B cell (primary cell): ENCODE measurements at regions not wholly inside any gene's neighbourhood (a gene's known extent, or its start where the extent isn't known, plus 50 kb on each side); places are given as distances from the start of the nearest gene placed in this dataset.

ENCODE experiments used
- ATAC-seq: fragments of 200-7000 bp; cut with Tn5 transposase; one replicate; pipeline ENCODE4 v1.10.0; 2021; ENCODE audit warnings: low read depth, mild to moderate bottlenecking, moderate number of reproducible peaks, moderate library complexity
- CTCF ChIA-PET: fragments of 350-600 bp; sonication (Branson Sonifier 250); formaldehyde crosslinking; loops from one replicate; lab custom pipeline; 2021; ENCODE audit warnings: antibody characterized with exemption, inconsistent platforms; lab: Charles Lee
- POLR2A ChIA-PET: fragments of 350-600 bp; sonication (Branson Sonifier 250); formaldehyde crosslinking; loops from one replicate; lab custom pipeline; 2021; ENCODE audit warnings: antibody characterized with exemption; lab: Charles Lee
- DNase-seq: peaks from one replicate; pipeline ENCODE4 v3.0.0; 2013
- H2AFZ ChIP-seq: 2 replicates; pipeline ENCODE4 v1.6.1; 2012; ENCODE audit warnings: mild to moderate bottlenecking, low read depth, low read length; ENCODE audit not compliant: insufficient read depth, poor library complexity, severe bottlenecking
- H3K27ac ChIP-seq, 2 donors: 1 replicate in 1 of 2; 2 replicates in 1 of 2; pipeline ENCODE4 v1.5.1; 2012 to 2013; ENCODE audit warnings: low read length in 2 of 2, mild to moderate bottlenecking in 2 of 2, moderate library complexity in 1 of 2
- H3K27me3 ChIP-seq, 4 experiments: fragments of 200-600 bp in 1 of 4; sonication (generic) in 1 of 4; replicated peaks in 1 of 4; 1 replicate in 2 of 4; 2 replicates in 2 of 4; pipeline versions ENCODE4 v1.6.1 to v1.7.0; 2013 to 2016; ENCODE audit warnings: low read length in 3 of 4, mild to moderate bottlenecking in 2 of 4, mixed read lengths in 1 of 4, moderate library complexity in 1 of 4; ENCODE audit not compliant: insufficient read depth in 4 of 4, control insufficient read depth in 3 of 4; ENCODE audit errors: control extremely low read depth in 1 of 4
- H3K36me3 ChIP-seq, 2 experiments: replicated peaks in 1 of 2; 1 replicate in 1 of 2; 2 replicates in 1 of 2; pipeline versions ENCODE4 v1.6.1 to v1.7.1; 2013; ENCODE audit warnings: low read length in 1 of 2; ENCODE audit not compliant: insufficient read depth in 2 of 2, control insufficient read depth in 1 of 2; ENCODE audit errors: control extremely low read depth in 1 of 2, extremely low read depth in 1 of 2
- H3K4me1 ChIP-seq, 2 donors: fragments of 200-600 bp in 1 of 2; sonication (generic) in 1 of 2; 1 replicate in 1 of 2; 2 replicates in 1 of 2; pipeline versions ENCODE4 v1.5.1 to v1.6.1; 2013 to 2017; ENCODE audit warnings: low read length in 2 of 2; ENCODE audit not compliant: control insufficient read depth in 2 of 2, insufficient read depth in 2 of 2
- H3K4me2 ChIP-seq: replicated peaks from 2 replicates; pipeline ENCODE3; 2012; ENCODE audit warnings: mild to moderate bottlenecking, low read depth, low read length; ENCODE audit not compliant: poor library complexity, severe bottlenecking
- H3K4me3 ChIP-seq, 5 experiments: fragments of 200-600 bp in 1 of 5; sonication (generic) in 1 of 5; 1 replicate in 3 of 5; 2 replicates in 2 of 5; pipeline versions ENCODE4 v1.5.1 to v1.7.0; 2011 to 2016; ENCODE audit warnings: low read length in 4 of 5, mild to moderate bottlenecking in 4 of 5, low read depth in 2 of 5, control low read depth in 1 of 5, moderate library complexity in 1 of 5; ENCODE audit not compliant: insufficient read depth in 1 of 5; ENCODE audit errors: control extremely low read depth in 1 of 5, extremely low read depth in 1 of 5
- H3K79me2 ChIP-seq: fragments of 200-600 bp; sonication (generic); one replicate; pipeline ENCODE4 v1.6.0; 2016; ENCODE audit warnings: low read length; ENCODE audit not compliant: control insufficient read depth, insufficient read depth
- H3K9ac ChIP-seq: fragments of 200-600 bp; sonication (generic); 2 replicates; pipeline ENCODE4 v1.6.1; 2017; ENCODE audit warnings: mild to moderate bottlenecking, low read length, moderate library complexity
- H3K9me3 ChIP-seq, 3 donors: one replicate each; pipeline versions ENCODE4 v1.6.1 to v1.7.1; 2013; ENCODE audit warnings: low read length in 2 of 3; ENCODE audit not compliant: control insufficient read depth in 2 of 3, insufficient read depth in 1 of 3; ENCODE audit errors: control extremely low read depth in 1 of 3
- H4K20me1 ChIP-seq: 2 replicates; pipeline ENCODE4 v1.6.0; 2012; ENCODE audit warnings: mild to moderate bottlenecking, low read length; ENCODE audit not compliant: insufficient read depth, control insufficient read depth, poor library complexity, severe bottlenecking
- H3K27ac Mint-ChIP-seq: one replicate; pipeline ENCODE4 v1.8.0; 2021; ENCODE audit warnings: mixed read lengths
- H3K27me3 Mint-ChIP-seq: one replicate; pipeline ENCODE4 v1.8.0; 2021; ENCODE audit warnings: mixed read lengths
- H3K4me1 Mint-ChIP-seq: one replicate; pipeline ENCODE4 v1.8.0; 2021; ENCODE audit warnings: mixed read lengths
- H3K4me3 Mint-ChIP-seq: one replicate; pipeline ENCODE4 v1.8.0; 2021; ENCODE audit warnings: mixed read lengths
- H3K9me3 Mint-ChIP-seq: one replicate; pipeline ENCODE4 v1.8.0; 2022; ENCODE audit warnings: mixed read lengths; ENCODE audit not compliant: insufficient read depth
- CTCF ChIP-seq: fragments of 200-600 bp; IDR thresholded peaks from one replicate; pipeline ENCODE4 v1.8.0; 2022; ENCODE audit warnings: antibody characterized with exemption, mild to moderate bottlenecking
- EZH2 ChIP-seq: IDR thresholded peaks from 2 replicates; pipeline ENCODE4 v1.6.1; 2012; ENCODE audit warnings: borderline replicate concordance, low read depth, mild to moderate bottlenecking, moderate library complexity, low read length; ENCODE audit not compliant: insufficient read depth, poor library complexity, severe bottlenecking
- WGBS: methylation state at CpG from one replicate; pipeline ENCODE4 v1.1.5; 2013; ENCODE audit warnings: missing lambda C conversion rate; ENCODE audit not compliant: insufficient coverage; 5-methylcytosine and 5-hydroxymethylcytosine counted together
- intact Hi-C: fragments of 100-400 bp; cut with micrococcal nuclease; formaldehyde crosslinking; loops from one replicate; pipeline ENCODE4 v1.10.0; 2022

DNA sequence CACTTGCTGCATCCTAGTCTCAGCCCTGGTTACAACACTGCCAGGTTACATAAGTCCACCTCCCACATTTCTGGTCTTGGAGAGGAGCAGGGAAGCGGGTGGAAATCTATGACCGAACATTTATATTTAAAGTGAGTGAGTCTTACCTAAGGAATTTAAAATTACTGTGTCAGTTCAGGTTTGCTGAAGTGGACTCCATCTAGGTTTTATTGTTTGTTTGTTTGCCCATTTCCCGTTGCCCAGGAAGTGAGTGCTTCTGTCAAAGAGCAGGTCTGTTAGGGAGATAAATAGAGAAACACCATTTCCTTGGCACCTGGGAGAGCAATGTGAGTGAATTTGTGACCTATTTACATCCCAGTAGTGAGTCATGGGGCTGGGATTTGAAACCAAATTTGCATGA lies 179.5 kb downstream of the KIF4B start:
- no peak overlapping the region for H2AFZ ChIP-seq
- TF ChIP-seq EZH2 (no peak), CTCF (no peak)
- no peaks in the 10 kb centered on the region for H3K79me2 ChIP-seq
- DNase-seq (no peak), ATAC-seq (no peak)
- Mint-ChIP-seq H3K9me3 (no peaks in the 10 kb centered on the region), H3K4me1 (no peaks in the 10 kb centered on the region), H3K27ac (no peak overlapping the region), H3K27me3 (peaks cover 12% of the 10 kb centered on the region), H3K4me3 (no peak overlapping the region)
- H3K4me1 ChIP-seq, result no peaks in the 10 kb centered on the region
- no peaks in the 10 kb centered on the region for H3K36me3 ChIP-seq
- H3K4me2 ChIP-seq, result no peak overlapping the region
- H3K27ac ChIP-seq, result no peak overlapping the region
- no peaks in the 10 kb centered on the region for H4K20me1 ChIP-seq
- H3K27me3 ChIP-seq, result no peaks in the 10 kb centered on the region
- no peaks in the 10 kb centered on the region for H3K9me3 ChIP-seq
- CTCF ChIA-PET, result no interaction called here
- WGBS, result 63% methylated on average over 2 of the region's 3 CpGs
- no peak overlapping the region for H3K9ac ChIP-seq
- intact Hi-C loops, result no loop called here
- POLR2A ChIA-PET, result no interaction called here
- no peak overlapping the region for H3K4me3 ChIP-seq

DNA sequence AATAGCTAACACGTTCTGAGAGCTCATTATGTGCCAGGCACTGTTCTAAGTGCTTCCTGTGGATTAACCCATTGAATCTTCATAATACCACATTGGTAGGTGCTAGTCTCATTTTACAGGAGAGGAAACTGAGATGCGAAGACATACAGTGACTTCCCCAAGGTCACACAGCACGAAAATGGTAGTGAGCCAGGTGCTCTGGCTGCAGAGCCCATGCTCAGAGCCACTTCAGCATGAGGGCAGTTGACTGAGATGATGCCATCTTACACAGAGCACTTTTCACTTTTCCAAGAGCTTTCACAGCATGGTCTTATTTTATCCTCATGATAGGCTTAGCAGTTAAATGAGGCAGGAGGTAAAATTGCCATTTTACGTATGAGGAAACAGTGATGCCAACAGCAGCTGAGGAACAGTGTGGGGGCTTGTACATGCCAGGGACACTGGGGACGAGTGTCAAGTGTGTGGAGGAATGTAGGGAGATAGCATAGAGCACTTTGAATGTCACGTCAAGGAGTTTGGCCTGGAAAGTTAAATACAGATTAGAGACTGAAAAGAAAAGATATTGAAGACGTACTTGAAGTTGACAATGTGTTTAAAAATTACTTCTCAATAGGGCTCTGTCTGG lies 180.0 kb downstream of the KIF4B start:
- no peaks in the 10 kb centered on the region for H3K36me3 ChIP-seq
- ChIA-PET POLR2A (no interaction called here), CTCF (no interaction called here)
- Mint-ChIP-seq H3K9me3 (no peaks in the 10 kb centered on the region), H3K4me1 (no peaks in the 10 kb centered on the region), H3K4me3 (no peak overlapping the region), H3K27ac (no peak overlapping the region), H3K27me3 (peaks cover 12% of the 10 kb centered on the region)
- H3K27me3 ChIP-seq, result no peaks in the 10 kb centered on the region
- DNase-seq, result no peak
- TF ChIP-seq CTCF, result no peak
- no peak for TF ChIP-seq EZH2
- no peak overlapping the region for H3K9ac ChIP-seq
- no peak overlapping the region for H3K4me2 ChIP-seq
- H3K9me3 ChIP-seq, result no peaks in the 10 kb centered on the region
- 70% methylated on average over 3 of the region's 7 CpGs for WGBS
- no peak for ATAC-seq
- H4K20me1 ChIP-seq, result no peaks in the 10 kb centered on the region
- intact Hi-C loops, result no loop called here
- no peak overlapping the region for H3K27ac ChIP-seq
- H3K4me1 ChIP-seq, result no peaks in the 10 kb centered on the region
- H3K4me3 ChIP-seq, result no peak overlapping the region
- no peaks in the 10 kb centered on the region for H3K79me2 ChIP-seq
- H2AFZ ChIP-seq, result no peak overlapping the region
